CD4-positive, alpha-beta memory T cell (primary cell): ENCODE measurements at regions not wholly inside any gene's neighbourhood (a gene's known extent, or its start where the extent isn't known, plus 50 kb on each side); places are given as distances from the start of the nearest gene placed in this dataset.
A peak's percentile ranks its signal among the peaks of the same experiment; 100 is the strongest.

Experiments
- CTCF ChIA-PET: fragments of 350-600 bp; sonication (Branson Sonifier 250); formaldehyde crosslinking; loops from one replicate; lab custom pipeline; 2021; ENCODE audit warnings: inconsistent platforms; ENCODE audit not compliant: partially characterized antibody; lab: Charles Lee
- POLR2A ChIA-PET: fragments of 350-600 bp; sonication (Branson Sonifier 250); formaldehyde crosslinking; loops from one replicate; lab custom pipeline; 2021; ENCODE audit not compliant: partially characterized antibody; lab: Charles Lee
- DNase-seq, 5 donors: peaks; one replicate each; pipeline versions ENCODE4 v3.0.0 to v3.0.0-alpha.2; 2020 to 2022; ENCODE audit warnings: mixed read lengths in 1 of 5
- H3K27ac ChIP-seq: one replicate; pipeline ENCODE4 v1.7.0; 2013; ENCODE audit warnings: low read depth, low read length
- H3K27me3 ChIP-seq: 2 replicates; pipeline ENCODE4 v1.7.0; 2013; ENCODE audit warnings: mild to moderate bottlenecking, low read length, moderate library complexity; ENCODE audit not compliant: insufficient read depth
- H3K36me3 ChIP-seq: 2 replicates; pipeline ENCODE4 v1.7.0; 2013; ENCODE audit warnings: mild to moderate bottlenecking, low read length, moderate library complexity; ENCODE audit not compliant: insufficient read depth
- H3K4me1 ChIP-seq: 2 replicates; pipeline ENCODE4 v1.7.0; 2013; ENCODE audit warnings: mild to moderate bottlenecking, low read length, moderate library complexity; ENCODE audit not compliant: insufficient read depth
- H3K4me3 ChIP-seq, 2 donors: one replicate each; pipeline ENCODE4 v1.7.0; 2013; ENCODE audit warnings: low read length in 2 of 2, mild to moderate bottlenecking in 1 of 2
- H3K9me3 ChIP-seq, 2 donors: one replicate each; pipeline ENCODE4 v1.7.0; 2013; ENCODE audit warnings: low read length in 2 of 2, control low read depth in 1 of 2; ENCODE audit not compliant: control insufficient read depth in 1 of 2
- H3K27ac Mint-ChIP-seq, 7 donors: one replicate each; pipeline ENCODE4 v1.8.0; 2020 to 2021; ENCODE audit warnings: mixed read lengths in 7 of 7, mild to moderate bottlenecking in 6 of 7, inconsistent platforms in 3 of 7, moderate library complexity in 3 of 7
- H3K27me3 Mint-ChIP-seq, 2 donors: one replicate each; pipeline ENCODE4 v1.8.0; 2020 to 2021; ENCODE audit warnings: mixed read lengths in 2 of 2
- H3K36me3 Mint-ChIP-seq, 2 donors: one replicate each; pipeline ENCODE4 v1.8.0; 2020 to 2021; ENCODE audit warnings: mixed read lengths in 2 of 2, inconsistent platforms in 1 of 2, mild to moderate bottlenecking in 1 of 2
- H3K4me1 Mint-ChIP-seq, 4 donors: one replicate each; pipeline ENCODE4 v1.8.0; 2020 to 2021; ENCODE audit warnings: mixed read lengths in 4 of 4, mild to moderate bottlenecking in 1 of 4
- H3K4me3 Mint-ChIP-seq, 8 donors: one replicate each; pipeline ENCODE4 v1.8.0; 2020 to 2021; ENCODE audit warnings: mixed read lengths in 8 of 8, mild to moderate bottlenecking in 7 of 8, moderate library complexity in 6 of 8, inconsistent platforms in 3 of 8
- H3K9me3 Mint-ChIP-seq, 8 donors: one replicate each; pipeline ENCODE4 v1.8.0; 2020 to 2021; ENCODE audit warnings: mixed read lengths in 8 of 8, mild to moderate bottlenecking in 5 of 8, inconsistent platforms in 3 of 8, moderate library complexity in 1 of 8
- intact Hi-C: fragments of 100-400 bp; cut with micrococcal nuclease; formaldehyde crosslinking; loops from one replicate; pipeline ENCODE4 v1.15.1; 2023

DNA sequence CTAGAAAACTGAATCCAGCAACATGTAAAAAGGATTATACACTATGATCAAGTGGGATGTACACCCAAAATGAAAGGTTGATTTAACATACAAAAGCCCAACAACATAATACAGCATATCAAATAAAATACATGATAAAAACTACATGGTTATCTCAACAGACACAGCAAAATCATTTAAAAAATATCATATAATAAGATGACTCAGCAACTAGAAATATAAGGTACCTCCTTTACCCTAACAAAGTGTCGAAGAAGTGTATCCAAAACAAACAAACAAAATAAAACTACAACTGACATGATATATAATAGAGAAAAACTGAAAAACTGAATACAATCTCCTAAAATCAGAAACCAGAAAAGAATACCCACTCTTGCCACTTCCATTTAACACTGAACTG, 969.1 kb downstream of the AMY1C start:
- Histone ChIP-seq H3K4me3 (no peak overlapping the region), H3K9me3 (no peaks in the 10 kb centered on the region), H3K27ac (no peak overlapping the region), H3K27me3 (no peaks in the 10 kb centered on the region), H3K4me1 (no peaks in the 10 kb centered on the region), H3K36me3 (no peaks in the 10 kb centered on the region)
- no peak overlapping the region for H3K4me3 Mint-ChIP-seq
- POLR2A ChIA-PET: no interaction called here
- intact Hi-C loops: no loop called here
- no peaks in the 10 kb centered on the region for H3K36me3 Mint-ChIP-seq
- H3K27me3 Mint-ChIP-seq: no peaks in the 10 kb centered on the region
- H3K27ac Mint-ChIP-seq: no peak overlapping the region
- no peak for DNase-seq
- H3K4me1 Mint-ChIP-seq: no peaks in the 10 kb centered on the region
- CTCF ChIA-PET: no interaction called here
- peaks cover 0 to 29% (median 8%) of the 10 kb centered on the region in 8 donors for H3K9me3 Mint-ChIP-seq

DNA sequence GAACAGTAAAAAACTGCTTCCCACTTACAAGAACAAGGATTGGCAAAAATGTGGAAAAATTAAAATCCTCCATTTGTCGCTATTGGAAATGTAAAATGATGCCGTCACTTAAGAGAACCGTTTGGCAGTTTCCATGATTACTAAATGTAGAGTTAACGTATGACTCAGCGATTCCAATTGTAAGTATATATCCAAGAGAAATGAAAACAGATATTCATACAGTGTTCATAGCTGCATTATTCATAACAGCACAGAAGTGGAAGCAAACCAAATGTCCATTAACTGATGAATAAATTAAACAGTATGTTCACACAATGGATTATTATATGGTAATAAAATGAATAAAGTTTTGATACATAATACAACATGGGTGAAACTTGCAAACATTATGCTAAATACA, 971.0 kb downstream of the AMY1C start:
- no peaks in the 10 kb centered on the region for H3K36me3 Mint-ChIP-seq
- POLR2A ChIA-PET: no interaction called here
- Histone ChIP-seq H3K36me3 (no peaks in the 10 kb centered on the region), H3K4me1 (no peaks in the 10 kb centered on the region), H3K9me3 (no peaks in the 10 kb centered on the region), H3K27ac (no peak overlapping the region), H3K4me3 (no peak overlapping the region), H3K27me3 (no peaks in the 10 kb centered on the region)
- peaks cover 6 to 37% (median 8%) of the 10 kb centered on the region in 8 donors for H3K9me3 Mint-ChIP-seq
- H3K27ac Mint-ChIP-seq: no peak overlapping the region
- CTCF ChIA-PET: no interaction called here
- intact Hi-C loops: no loop called here
- no peaks in the 10 kb centered on the region for H3K4me1 Mint-ChIP-seq
- DNase-seq: no peak
- H3K4me3 Mint-ChIP-seq: no peak overlapping the region
- no peaks in the 10 kb centered on the region for H3K27me3 Mint-ChIP-seq

DNA sequence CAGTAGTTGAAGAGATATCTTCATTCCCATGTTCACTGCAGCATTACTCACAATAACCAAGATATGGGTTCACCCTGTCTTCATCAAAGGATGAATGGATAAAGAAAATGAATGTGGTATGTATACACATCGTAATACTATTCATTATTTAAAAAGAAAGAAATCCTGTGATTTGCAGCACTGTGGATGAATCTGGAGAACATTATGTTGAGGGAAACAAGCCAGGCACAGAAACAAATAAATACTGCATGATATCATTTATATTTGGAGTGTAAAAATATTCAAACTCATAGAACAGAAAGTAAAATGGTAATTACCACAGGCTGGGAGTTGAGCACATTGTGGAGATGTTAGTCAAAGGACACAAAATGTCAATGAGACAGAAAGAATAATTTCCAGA, 977.2 kb downstream of the AMY1C start:
- no peaks in the 10 kb centered on the region for H3K27me3 Mint-ChIP-seq
- intact Hi-C loops: no loop called here
- no peak overlapping the region for H3K27ac Mint-ChIP-seq
- no peak for DNase-seq
- H3K4me1 ChIP-seq: no peaks in the 10 kb centered on the region
- ChIA-PET POLR2A (no interaction called here), CTCF (no interaction called here)
- H3K4me3 Mint-ChIP-seq: no peak overlapping the region
- no peaks in the 10 kb centered on the region for H3K36me3 ChIP-seq
- no peak overlapping the region for H3K27ac ChIP-seq
- H3K4me3 ChIP-seq: no peak overlapping the region
- H3K27me3 ChIP-seq: no peaks in the 10 kb centered on the region
- H3K36me3 Mint-ChIP-seq: no peaks in the 10 kb centered on the region
- H3K4me1 Mint-ChIP-seq: no peaks in the 10 kb centered on the region
- H3K9me3 Mint-ChIP-seq: peaks cover 3 to 26% (median 9%) of the 10 kb centered on the region in 8 donors
- no peaks in the 10 kb centered on the region for H3K9me3 ChIP-seq

DNA sequence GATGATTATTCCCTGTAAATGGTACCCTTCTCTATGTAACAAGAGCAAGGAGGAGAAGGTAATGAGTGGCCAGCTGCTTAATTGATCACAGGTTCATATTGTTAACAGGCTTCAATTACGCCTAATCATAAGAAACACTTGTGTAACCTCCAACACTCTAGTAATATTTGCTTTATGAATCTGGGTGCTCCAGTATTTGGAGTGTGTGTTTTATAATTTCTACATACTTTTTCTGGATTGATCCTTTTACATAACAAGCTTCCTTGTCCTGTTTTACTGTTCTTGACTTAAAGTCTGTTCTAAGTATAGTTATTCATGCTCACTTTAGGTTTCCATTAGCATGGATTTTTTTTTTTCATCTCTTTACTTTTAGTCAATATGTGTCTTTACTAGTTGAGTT, 984.2 kb downstream of the AMY1C start:
- H3K9me3 Mint-ChIP-seq: peaks cover 1 to 27% (median 14%) of the 10 kb centered on the region in 8 donors
- CTCF ChIA-PET: no interaction called here
- H3K9me3 ChIP-seq: no peaks in the 10 kb centered on the region

DNA sequence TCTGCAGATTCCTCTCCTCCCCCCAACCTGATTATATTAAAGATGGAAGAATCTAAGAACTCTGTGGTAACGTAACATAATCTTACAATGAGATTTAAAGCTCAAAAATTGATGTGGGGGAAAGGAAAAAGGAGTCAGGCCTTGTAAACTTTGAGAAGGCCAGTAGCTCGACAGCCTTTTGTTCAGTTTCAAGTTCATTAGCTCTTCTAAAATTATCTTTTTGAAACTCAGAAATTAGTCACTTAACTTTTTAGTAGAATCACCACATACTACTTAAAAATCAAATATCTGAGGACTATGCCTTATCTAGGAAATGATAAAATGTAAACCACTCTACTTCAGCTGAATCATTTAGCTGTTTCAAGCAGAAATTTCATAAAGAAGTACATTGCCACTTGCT, 996.2 kb downstream of the AMY1C start:
- CTCF ChIA-PET: no interaction called here
- H3K27ac Mint-ChIP-seq: no peak overlapping the region
- DNase-seq: no peak
- no peak overlapping the region for H3K4me3 ChIP-seq
- no peak overlapping the region for H3K4me3 Mint-ChIP-seq
- no peaks in the 10 kb centered on the region for H3K27me3 ChIP-seq
- no peaks in the 10 kb centered on the region for H3K4me1 Mint-ChIP-seq
- H3K4me1 ChIP-seq: no peaks in the 10 kb centered on the region
- no peaks in the 10 kb centered on the region for H3K9me3 ChIP-seq
- no peaks in the 10 kb centered on the region for H3K36me3 Mint-ChIP-seq
- H3K36me3 ChIP-seq: no peaks in the 10 kb centered on the region
- intact Hi-C loops: no loop called here
- peaks cover 0 to 13% (median 3%) of the 10 kb centered on the region in 8 donors for H3K9me3 Mint-ChIP-seq
- POLR2A ChIA-PET: no interaction called here
- H3K27ac ChIP-seq: no peak overlapping the region
- H3K27me3 Mint-ChIP-seq: no peaks in the 10 kb centered on the region

More for the DNA sequence above, 984.2 kb downstream of the AMY1C start:
- Mint-ChIP-seq H3K4me3 (no peak overlapping the region), H3K27me3 (no peaks in the 10 kb centered on the region), H3K36me3 (no peaks in the 10 kb centered on the region), H3K27ac (no peak overlapping the region), H3K4me1 (no peaks in the 10 kb centered on the region)
- POLR2A ChIA-PET: no interaction called here
- intact Hi-C loops: no loop called here
- H3K36me3 ChIP-seq: no peaks in the 10 kb centered on the region
- no peaks in the 10 kb centered on the region for H3K4me1 ChIP-seq
- no peak overlapping the region for H3K4me3 ChIP-seq
- DNase-seq: no peak
- H3K27me3 ChIP-seq: no peaks in the 10 kb centered on the region
- H3K27ac ChIP-seq: no peak overlapping the region

DNA sequence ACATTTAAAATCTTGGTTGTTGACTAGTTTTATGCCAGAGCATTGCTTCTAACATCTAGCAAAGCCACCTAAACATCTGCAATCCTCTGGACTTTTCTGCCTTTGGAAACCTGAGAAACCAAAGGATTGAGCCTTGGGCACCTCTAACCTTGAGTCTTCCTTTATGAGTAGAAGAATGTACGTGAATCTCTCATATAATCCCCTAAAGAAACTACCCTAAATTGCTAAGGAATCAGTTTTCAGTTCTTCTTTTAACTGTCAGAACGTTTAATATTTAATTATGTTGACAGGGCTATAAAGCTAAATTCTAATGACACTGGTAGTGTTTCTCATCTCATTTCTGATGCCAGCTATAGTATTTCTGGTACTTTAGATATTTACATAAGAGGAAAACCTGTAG, 997.3 kb downstream of the AMY1C start:
- DNase-seq: no peak
- intact Hi-C loops: no loop called here
- Mint-ChIP-seq H3K27me3 (no peaks in the 10 kb centered on the region), H3K9me3 (peaks cover 0 to 10% (median 5%) of the 10 kb centered on the region in 8 donors), H3K27ac (no peak overlapping the region), H3K4me1 (no peaks in the 10 kb centered on the region), H3K36me3 (no peaks in the 10 kb centered on the region), H3K4me3 (no peak overlapping the region)
- CTCF ChIA-PET: no interaction called here
- Histone ChIP-seq H3K27ac (no peak overlapping the region), H3K36me3 (no peaks in the 10 kb centered on the region), H3K4me3 (no peak overlapping the region), H3K4me1 (no peaks in the 10 kb centered on the region), H3K27me3 (no peaks in the 10 kb centered on the region), H3K9me3 (no peaks in the 10 kb centered on the region)
- POLR2A ChIA-PET: no interaction called here

DNA sequence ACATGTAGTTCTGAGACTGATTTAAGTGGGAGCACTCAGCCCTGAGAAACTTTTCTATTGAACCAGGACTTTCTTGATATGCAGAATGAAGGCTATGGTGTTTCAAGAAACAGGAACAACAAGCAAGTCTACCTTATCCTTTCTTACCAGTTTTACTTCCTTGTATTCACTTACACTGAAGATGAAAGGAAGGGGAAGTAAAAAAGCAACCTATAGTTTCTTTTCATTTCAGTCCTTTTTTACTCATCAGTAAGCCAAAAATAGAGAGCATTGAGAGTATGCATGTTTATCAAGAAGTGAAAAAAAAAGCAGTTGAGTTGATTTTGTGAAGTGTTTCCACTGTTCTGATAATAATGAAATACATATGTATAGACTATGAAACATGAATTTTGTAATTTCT, 1010.3 kb downstream of the AMY1C start:
- Histone ChIP-seq H3K9me3 (no peaks in the 10 kb centered on the region), H3K27ac (no peak overlapping the region), H3K27me3 (no peaks in the 10 kb centered on the region), H3K4me1 (no peaks in the 10 kb centered on the region), H3K4me3 (no peak overlapping the region), H3K36me3 (no peaks in the 10 kb centered on the region)
- ChIA-PET CTCF (no interaction called here), POLR2A (no interaction called here)
- H3K27me3 Mint-ChIP-seq: no peaks in the 10 kb centered on the region
- H3K9me3 Mint-ChIP-seq: peaks cover 2 to 14% (median 7%) of the 10 kb centered on the region in 8 donors
- no peak overlapping the region for H3K27ac Mint-ChIP-seq
- no peaks in the 10 kb centered on the region for H3K4me1 Mint-ChIP-seq
- no peak overlapping the region for H3K4me3 Mint-ChIP-seq
- H3K36me3 Mint-ChIP-seq: no peaks in the 10 kb centered on the region
- no peak for DNase-seq
- intact Hi-C loops: no loop called here

DNA sequence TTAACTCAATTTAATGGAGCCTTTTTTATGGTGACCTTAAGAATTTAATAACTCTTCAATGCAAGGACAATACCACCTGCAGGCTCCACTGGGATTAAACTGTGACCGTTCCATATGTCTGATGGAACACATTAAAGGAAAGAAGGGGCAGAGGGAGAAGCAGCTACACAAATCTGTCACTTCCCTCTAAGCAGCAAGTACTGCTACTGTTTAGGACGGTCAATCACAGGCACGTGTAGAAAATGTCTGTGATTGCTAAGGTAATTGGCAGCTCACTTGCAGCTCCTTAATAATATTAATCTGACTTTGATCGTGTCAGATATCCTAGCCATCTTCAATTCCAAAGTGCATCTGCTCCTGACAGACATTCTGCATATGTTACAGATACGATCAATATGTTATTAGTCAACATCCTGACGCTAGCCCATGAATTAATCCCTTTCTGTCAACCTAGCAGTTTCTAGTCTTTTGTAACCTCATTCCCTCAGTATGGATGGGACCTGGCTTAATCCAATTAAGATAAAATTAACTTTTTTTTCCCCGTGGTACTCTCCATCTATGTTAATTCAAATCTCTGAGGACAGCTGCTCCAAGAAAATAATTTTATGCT, 1012.4 kb downstream of the AMY1C start:
- H3K9me3 Mint-ChIP-seq: peaks cover 0 to 11% (median 7%) of the 10 kb centered on the region in 8 donors
- no peaks in the 10 kb centered on the region for H3K36me3 Mint-ChIP-seq
- H3K36me3 ChIP-seq: no peaks in the 10 kb centered on the region
- peak in 1 of 5 donors; percentile 17 for DNase-seq
- H3K27me3 ChIP-seq: no peaks in the 10 kb centered on the region
- ChIA-PET POLR2A (no interaction called here), CTCF (no interaction called here)
- H3K4me1 ChIP-seq: no peaks in the 10 kb centered on the region
- intact Hi-C loops: no loop called here
- no peak overlapping the region for H3K4me3 Mint-ChIP-seq
- no peak overlapping the region for H3K27ac ChIP-seq
- H3K4me1 Mint-ChIP-seq: no peaks in the 10 kb centered on the region
- H3K4me3 ChIP-seq: no peak overlapping the region
- H3K27ac Mint-ChIP-seq: no peak overlapping the region
- no peaks in the 10 kb centered on the region for H3K9me3 ChIP-seq
- H3K27me3 Mint-ChIP-seq: no peaks in the 10 kb centered on the region
